ENCODE measurements at regions not wholly inside any gene's neighbourhood (a gene's known extent, or its start where the extent isn't known, plus 50 kb on each side); places are given as distances from the start of the nearest gene placed in this dataset.
"Not testable (repeated sequence)": the region's sequence is repeated elsewhere in the genome, so short reads cannot be mapped to it uniquely, and the experiment has no call there.

- H3K79me2 ChIP-seq (ENCODE audit: insufficient read depth, low read length); H3K4me1 ChIP-seq (ENCODE audit: insufficient read depth, low read length); POLR2A ChIA-PET; ATAC-seq; H3K9ac ChIP-seq (ENCODE audit: insufficient read depth, low read depth, low read length); in situ Hi-C loops (cut with HindIII; ENCODE audit: extremely low pct_ligation_motif_present, low pct_unique_long_range_greater_than_20kb); H4K20me1 ChIP-seq (ENCODE audit: insufficient read depth, low read length); CTCF ChIA-PET (ENCODE audit: low intra/inter-chr PET ratio, low total read pairs); H3K27me3 ChIP-seq (ENCODE audit: control insufficient read depth in 1 of 2, insufficient read depth in 2 of 2, low read length in 2 of 2); H3K27ac ChIP-seq (ENCODE audit: extremely low read length, insufficient read depth, low read length); H2AFZ ChIP-seq (ENCODE audit: low read length); H3K4me3 ChIP-seq (replicated peaks in 1 of 3; ENCODE audit: insufficient read depth in 1 of 3, low read depth in 2 of 3, low read length in 3 of 3); BruUV-seq (replicated peaks); DNase-seq (ENCODE audit: low spot score); H3K4me2 ChIP-seq (ENCODE audit: low read depth, low read length); FAIRE-seq; H3K9me3 ChIP-seq (ENCODE audit: low read length); intact Hi-C loops (cut with micrococcal nuclease; ENCODE audit: unreplicated experiment); H3K36me3 ChIP-seq (replicated peaks in 1 of 2; ENCODE audit: control insufficient read depth in 1 of 2, insufficient read depth in 2 of 2, low read length in 2 of 2): not testable (repeated sequence)
- WGBS (ENCODE audit: low lambda C conversion rate) = 86% methylated on average over 25 of the region's 25 CpGs
These were observed 182.2 kb upstream of the CMC1 start for GRCh38 chr3:28059199-28059598.

- Histone ChIP-seq H3K36me3 (replicated peaks in 1 of 2; ENCODE audit: control insufficient read depth in 1 of 2, insufficient read depth in 2 of 2, low read length in 2 of 2) (no peaks in the 10 kb centered on the region), H3K4me1 (ENCODE audit: insufficient read depth, low read length) (no peaks in the 10 kb centered on the region), H3K4me3 (replicated peaks in 1 of 3; ENCODE audit: insufficient read depth in 1 of 3, low read depth in 2 of 3, low read length in 3 of 3) (no peak overlapping the region), H4K20me1 (ENCODE audit: insufficient read depth, low read length) (no peaks in the 10 kb centered on the region), H3K27me3 (ENCODE audit: control insufficient read depth in 1 of 2, insufficient read depth in 2 of 2, low read length in 2 of 2) (no peaks in the 10 kb centered on the region), H3K27ac (ENCODE audit: extremely low read length, insufficient read depth, low read length) (no peak overlapping the region), H3K9me3 (ENCODE audit: low read length) (0 out of 2 replicates have a peak, but pooled peaks cover 4% of the 10 kb centered on the region), H3K9ac (ENCODE audit: insufficient read depth, low read depth, low read length) (no peak overlapping the region), H3K4me2 (ENCODE audit: low read depth, low read length) (no peak overlapping the region), H3K79me2 (ENCODE audit: insufficient read depth, low read length) (no peaks in the 10 kb centered on the region), H2AFZ (ENCODE audit: low read length) (no peak overlapping the region)
- no TSS peak for BruUV-seq (replicated peaks)
- intact Hi-C loops (cut with micrococcal nuclease; ENCODE audit: unreplicated experiment) (no loop called here), in situ Hi-C loops (cut with HindIII; ENCODE audit: extremely low pct_ligation_motif_present, low pct_unique_long_range_greater_than_20kb) (no loop called here)
- ATAC-seq = no peak
- no peak for DNase-seq (ENCODE audit: low spot score)
- TF ChIP-seq CBFB (CRISPR knock-in tag; IDR thresholded peaks at IDR 0.05) (no peak), RBFOX2 (IDR thresholded peaks at IDR 0.05; ENCODE audit: low read depth, low read length) (no peak), TP53 (CRISPR knock-in tag; conservative IDR thresholded peaks at IDR 0.05) (no peak), ZNF333 (CRISPR knock-in tag; IDR thresholded peaks at IDR 0.05; ENCODE audit: borderline replicate concordance) (no peak), MXD4 (CRISPR knock-in tag; IDR thresholded peaks at IDR 0.05) (no peak), GMEB1 (CRISPR knock-in tag; IDR thresholded peaks at IDR 0.05; ENCODE audit: borderline replicate concordance) (no peak), MLXIP (CRISPR knock-in tag; IDR thresholded peaks at IDR 0.05; ENCODE audit: borderline replicate concordance) (no peak), HNF1B (CRISPR knock-in tag; IDR thresholded peaks at IDR 0.05) (no peak), DNMT3B (CRISPR knock-in tag; conservative IDR thresholded peaks at IDR 0.05) (no peak), ZNF383 (CRISPR knock-in tag; IDR thresholded peaks at IDR 0.05; ENCODE audit: borderline replicate concordance) (no peak), TARDBP (CRISPR knock-in tag; IDR thresholded peaks at IDR 0.05) (no peak)
- no peak for FAIRE-seq
- ChIA-PET CTCF (ENCODE audit: low intra/inter-chr PET ratio, low total read pairs) (no interaction called here), POLR2A (no interaction called here)
- WGBS (ENCODE audit: low lambda C conversion rate) = 31% methylated on average over 5 of the region's 5 CpGs
These were observed 175.4 kb upstream of the CMC1 start for GRCh38 chr3:28066020-28066419.

All from HepG2 (cell line).